HepG2 (cell line): ENCODE measurements at regions not wholly inside any gene's neighbourhood (a gene's known extent, or its start where the extent isn't known, plus 50 kb on each side); places are given as distances from the start of the nearest gene placed in this dataset.

Experiments used
- CREB1 ChIP-seq, 2 experiments: fragments of 450-650 bp in 1 of 2; IDR thresholded peaks; 2 replicates each; pipeline ENCODE4 v1.6.1; 2016 to 2017; ENCODE audit warnings: control low read depth in 1 of 2, mild to moderate bottlenecking in 1 of 2, missing compliant biosample characterization in 1 of 2, missing genetic modification characterization in 1 of 2
- FOXJ3 ChIP-seq: sonication (generic); formaldehyde crosslinking; IDR thresholded peaks from 2 replicates; pipeline ENCODE4 v1.4.0; 2020; ENCODE audit warnings: missing genetic modification reagents, mild to moderate bottlenecking, borderline replicate concordance
- KDM5B ChIP-seq: sonication (generic); formaldehyde crosslinking; IDR thresholded peaks from 2 replicates; pipeline ENCODE4 v1.4.0; 2020; ENCODE audit warnings: missing genetic modification reagents, mild to moderate bottlenecking, borderline replicate concordance
- MAF1 ChIP-seq: sonication (generic); formaldehyde crosslinking; IDR thresholded peaks from 2 replicates; pipeline ENCODE4 v1.5.0; 2020; ENCODE audit warnings: missing genetic modification reagents, borderline replicate concordance
- MYNN ChIP-seq: sonication (generic); formaldehyde crosslinking; IDR thresholded peaks from 2 replicates; pipeline ENCODE4 v1.4.0; 2020; ENCODE audit warnings: mild to moderate bottlenecking, low read depth, missing genetic modification reagents
- PTBP1 ChIP-seq: fragments of 200-400 bp; formaldehyde crosslinking; IDR thresholded peaks from 2 replicates; pipeline ENCODE4 v1.6.1; 2018; ENCODE audit warnings: low read length, low read depth; ENCODE audit not compliant: poor library complexity, severe bottlenecking
- RARA ChIP-seq: IDR thresholded peaks from 2 replicates; pipeline ENCODE4 v1.6.1; 2016; ENCODE audit warnings: missing genetic modification reagents, missing compliant biosample characterization
- SRF ChIP-seq: IDR thresholded peaks from 2 replicates; pipeline ENCODE4 v1.6.1; 2011; ENCODE audit warnings: mild to moderate bottlenecking, low read depth, low read length, moderate library complexity
- ZFP36 ChIP-seq: fragments of 150-350 bp; IDR thresholded peaks from 2 replicates; pipeline ENCODE4 v1.6.1; 2018; ENCODE audit warnings: borderline replicate concordance, low read length, low read depth; ENCODE audit not compliant: partially characterized antibody
- ZFP41 ChIP-seq: sonication (generic); formaldehyde crosslinking; IDR thresholded peaks from 2 replicates; pipeline ENCODE4 v1.4.0; 2020; ENCODE audit warnings: mild to moderate bottlenecking, missing genetic modification reagents, borderline replicate concordance
- ZNF44 ChIP-seq: sonication (generic); formaldehyde crosslinking; IDR thresholded peaks from 2 replicates; pipeline ENCODE4 v1.5.1; 2020; ENCODE audit warnings: mild to moderate bottlenecking, missing genetic modification reagents
- TF ChIP-seq, protein P1 (sequence below): sonication (generic); formaldehyde crosslinking; IDR thresholded peaks from 2 replicates; pipeline ENCODE4 v1.8.1; 2023; ENCODE audit warnings: mild to moderate bottlenecking, moderate library complexity, missing genetic modification reagents
- TF ChIP-seq, protein P2 (sequence below): sonication (generic); formaldehyde crosslinking; IDR thresholded peaks from 2 replicates; pipeline ENCODE4 v1.5.0; 2020; ENCODE audit warnings: missing genetic modification reagents
- TF ChIP-seq, protein P3 (sequence below): IDR thresholded peaks from 2 replicates; pipeline ENCODE4 v1.6.1; 2016; ENCODE audit warnings: low read depth
- TF ChIP-seq, protein P4 (sequence below): sonication (generic); formaldehyde crosslinking; IDR thresholded peaks from 2 replicates; pipeline ENCODE4 v1.4.0; 2020; ENCODE audit warnings: missing genetic modification reagents, borderline replicate concordance
- TF ChIP-seq, protein P5 (sequence below): sonication (generic); formaldehyde crosslinking; IDR thresholded peaks from 2 replicates; pipeline ENCODE4 v1.4.0; 2020; ENCODE audit warnings: mild to moderate bottlenecking, low read depth, missing genetic modification reagents
- TF ChIP-seq, protein P6 (sequence below): sonication (generic); formaldehyde crosslinking; IDR thresholded peaks from 2 replicates; pipeline ENCODE4 v1.4.0; 2020; ENCODE audit warnings: missing genetic modification reagents, borderline replicate concordance

DNA sequence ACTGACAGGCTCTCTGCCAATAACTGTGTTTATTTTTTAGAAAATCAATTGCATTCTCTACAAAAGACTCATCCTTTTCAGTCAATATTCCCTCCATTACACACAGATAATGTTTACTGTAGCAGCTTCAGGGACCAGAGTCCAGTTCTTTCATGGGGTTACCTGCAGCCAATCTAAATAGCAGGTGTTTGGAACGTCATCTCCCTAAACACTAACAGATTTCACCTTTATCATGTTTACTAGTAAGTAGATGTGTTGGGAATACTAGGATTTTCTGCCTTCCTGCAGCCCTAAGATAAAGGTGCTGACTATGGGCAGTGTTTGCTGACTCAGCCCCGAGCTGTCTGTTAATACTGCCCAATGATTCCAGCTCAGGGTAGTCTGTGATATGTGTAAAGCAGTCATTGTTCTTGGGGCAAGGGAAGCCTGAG, 447.0 kb downstream of the KIF4B start (continued):
- TF ChIP-seq, protein P1, sequence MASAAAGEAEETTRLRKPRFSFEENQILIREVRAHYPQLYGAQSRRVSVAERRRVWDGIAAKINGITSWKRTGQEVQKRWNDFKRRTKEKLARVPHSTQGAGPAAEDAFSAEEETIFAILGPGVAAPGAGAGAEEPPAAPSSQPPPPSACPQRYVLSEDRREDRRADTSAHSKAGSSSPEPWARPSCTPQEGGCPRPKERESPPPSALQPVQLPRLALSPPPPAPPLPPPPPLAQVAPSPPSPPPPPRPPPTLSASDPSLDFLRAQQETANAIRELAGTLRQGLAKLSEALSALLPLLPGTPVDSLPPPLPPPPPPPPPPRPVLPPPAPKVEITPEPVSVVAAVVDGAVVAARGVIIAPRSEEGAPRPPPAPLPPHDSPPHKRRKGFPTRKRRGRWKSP: no peak
- TF ChIP-seq ZFP41 (no peak), PTBP1 (no peak), FOXJ3 (CRISPR knock-in tag) (peak; percentile 94; the same call in 1 of the 2 replicates), ZNF44 (CRISPR knock-in tag) (no peak), MAF1 (no peak), ZFP36 (no peak), CREB1 (IDR thresholded peaks at IDR 0.05) (peak; percentile 42), CREB1 (CRISPR knock-in tag; IDR thresholded peaks at IDR 0.05) (peak; percentile 93), SRF (no peak), KDM5B (CRISPR knock-in tag) (no peak), MYNN (CRISPR knock-in tag) (no peak), RARA (CRISPR knock-in tag) (peak; percentile 81)
- TF ChIP-seq, protein P2, sequence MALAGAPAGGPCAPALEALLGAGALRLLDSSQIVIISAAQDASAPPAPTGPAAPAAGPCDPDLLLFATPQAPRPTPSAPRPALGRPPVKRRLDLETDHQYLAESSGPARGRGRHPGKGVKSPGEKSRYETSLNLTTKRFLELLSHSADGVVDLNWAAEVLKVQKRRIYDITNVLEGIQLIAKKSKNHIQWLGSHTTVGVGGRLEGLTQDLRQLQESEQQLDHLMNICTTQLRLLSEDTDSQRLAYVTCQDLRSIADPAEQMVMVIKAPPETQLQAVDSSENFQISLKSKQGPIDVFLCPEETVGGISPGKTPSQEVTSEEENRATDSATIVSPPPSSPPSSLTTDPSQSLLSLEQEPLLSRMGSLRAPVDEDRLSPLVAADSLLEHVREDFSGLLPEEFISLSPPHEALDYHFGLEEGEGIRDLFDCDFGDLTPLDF (CRISPR knock-in tag): no peak
- TF ChIP-seq, protein P3, sequence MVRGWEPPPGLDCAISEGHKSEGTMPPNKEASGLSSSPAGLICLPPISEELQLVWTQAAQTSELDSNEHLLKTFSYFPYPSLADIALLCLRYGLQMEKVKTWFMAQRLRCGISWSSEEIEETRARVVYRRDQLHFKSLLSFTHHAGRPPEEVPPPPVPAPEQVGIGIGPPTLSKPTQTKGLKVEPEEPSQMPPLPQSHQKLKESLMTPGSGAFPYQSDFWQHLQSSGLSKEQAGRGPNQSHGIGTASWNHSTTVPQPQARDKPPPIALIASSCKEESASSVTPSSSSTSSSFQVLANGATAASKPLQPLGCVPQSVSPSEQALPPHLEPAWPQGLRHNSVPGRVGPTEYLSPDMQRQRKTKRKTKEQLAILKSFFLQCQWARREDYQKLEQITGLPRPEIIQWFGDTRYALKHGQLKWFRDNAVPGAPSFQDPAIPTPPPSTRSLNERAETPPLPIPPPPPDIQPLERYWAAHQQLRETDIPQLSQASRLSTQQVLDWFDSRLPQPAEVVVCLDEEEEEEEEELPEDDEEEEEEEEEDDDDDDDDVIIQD (CRISPR knock-in tag): peak; percentile 78; the same call in 1 of the 2 replicates
- TF ChIP-seq, protein P4, sequence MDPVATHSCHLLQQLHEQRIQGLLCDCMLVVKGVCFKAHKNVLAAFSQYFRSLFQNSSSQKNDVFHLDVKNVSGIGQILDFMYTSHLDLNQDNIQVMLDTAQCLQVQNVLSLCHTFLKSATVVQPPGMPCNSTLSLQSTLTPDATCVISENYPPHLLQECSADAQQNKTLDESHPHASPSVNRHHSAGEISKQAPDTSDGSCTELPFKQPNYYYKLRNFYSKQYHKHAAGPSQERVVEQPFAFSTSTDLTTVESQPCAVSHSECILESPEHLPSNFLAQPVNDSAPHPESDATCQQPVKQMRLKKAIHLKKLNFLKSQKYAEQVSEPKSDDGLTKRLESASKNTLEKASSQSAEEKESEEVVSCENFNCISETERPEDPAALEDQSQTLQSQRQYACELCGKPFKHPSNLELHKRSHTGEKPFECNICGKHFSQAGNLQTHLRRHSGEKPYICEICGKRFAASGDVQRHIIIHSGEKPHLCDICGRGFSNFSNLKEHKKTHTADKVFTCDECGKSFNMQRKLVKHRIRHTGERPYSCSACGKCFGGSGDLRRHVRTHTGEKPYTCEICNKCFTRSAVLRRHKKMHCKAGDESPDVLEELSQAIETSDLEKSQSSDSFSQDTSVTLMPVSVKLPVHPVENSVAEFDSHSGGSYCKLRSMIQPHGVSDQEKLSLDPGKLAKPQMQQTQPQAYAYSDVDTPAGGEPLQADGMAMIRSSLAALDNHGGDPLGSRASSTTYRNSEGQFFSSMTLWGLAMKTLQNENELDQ (CRISPR knock-in tag): no peak
- TF ChIP-seq, protein P5, sequence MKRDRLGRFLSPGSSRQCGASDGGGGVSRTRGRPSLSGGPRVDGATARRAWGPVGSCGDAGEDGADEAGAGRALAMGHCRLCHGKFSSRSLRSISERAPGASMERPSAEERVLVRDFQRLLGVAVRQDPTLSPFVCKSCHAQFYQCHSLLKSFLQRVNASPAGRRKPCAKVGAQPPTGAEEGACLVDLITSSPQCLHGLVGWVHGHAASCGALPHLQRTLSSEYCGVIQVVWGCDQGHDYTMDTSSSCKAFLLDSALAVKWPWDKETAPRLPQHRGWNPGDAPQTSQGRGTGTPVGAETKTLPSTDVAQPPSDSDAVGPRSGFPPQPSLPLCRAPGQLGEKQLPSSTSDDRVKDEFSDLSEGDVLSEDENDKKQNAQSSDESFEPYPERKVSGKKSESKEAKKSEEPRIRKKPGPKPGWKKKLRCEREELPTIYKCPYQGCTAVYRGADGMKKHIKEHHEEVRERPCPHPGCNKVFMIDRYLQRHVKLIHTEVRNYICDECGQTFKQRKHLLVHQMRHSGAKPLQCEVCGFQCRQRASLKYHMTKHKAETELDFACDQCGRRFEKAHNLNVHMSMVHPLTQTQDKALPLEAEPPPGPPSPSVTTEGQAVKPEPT (CRISPR knock-in tag): no peak
- TF ChIP-seq, protein P6, sequence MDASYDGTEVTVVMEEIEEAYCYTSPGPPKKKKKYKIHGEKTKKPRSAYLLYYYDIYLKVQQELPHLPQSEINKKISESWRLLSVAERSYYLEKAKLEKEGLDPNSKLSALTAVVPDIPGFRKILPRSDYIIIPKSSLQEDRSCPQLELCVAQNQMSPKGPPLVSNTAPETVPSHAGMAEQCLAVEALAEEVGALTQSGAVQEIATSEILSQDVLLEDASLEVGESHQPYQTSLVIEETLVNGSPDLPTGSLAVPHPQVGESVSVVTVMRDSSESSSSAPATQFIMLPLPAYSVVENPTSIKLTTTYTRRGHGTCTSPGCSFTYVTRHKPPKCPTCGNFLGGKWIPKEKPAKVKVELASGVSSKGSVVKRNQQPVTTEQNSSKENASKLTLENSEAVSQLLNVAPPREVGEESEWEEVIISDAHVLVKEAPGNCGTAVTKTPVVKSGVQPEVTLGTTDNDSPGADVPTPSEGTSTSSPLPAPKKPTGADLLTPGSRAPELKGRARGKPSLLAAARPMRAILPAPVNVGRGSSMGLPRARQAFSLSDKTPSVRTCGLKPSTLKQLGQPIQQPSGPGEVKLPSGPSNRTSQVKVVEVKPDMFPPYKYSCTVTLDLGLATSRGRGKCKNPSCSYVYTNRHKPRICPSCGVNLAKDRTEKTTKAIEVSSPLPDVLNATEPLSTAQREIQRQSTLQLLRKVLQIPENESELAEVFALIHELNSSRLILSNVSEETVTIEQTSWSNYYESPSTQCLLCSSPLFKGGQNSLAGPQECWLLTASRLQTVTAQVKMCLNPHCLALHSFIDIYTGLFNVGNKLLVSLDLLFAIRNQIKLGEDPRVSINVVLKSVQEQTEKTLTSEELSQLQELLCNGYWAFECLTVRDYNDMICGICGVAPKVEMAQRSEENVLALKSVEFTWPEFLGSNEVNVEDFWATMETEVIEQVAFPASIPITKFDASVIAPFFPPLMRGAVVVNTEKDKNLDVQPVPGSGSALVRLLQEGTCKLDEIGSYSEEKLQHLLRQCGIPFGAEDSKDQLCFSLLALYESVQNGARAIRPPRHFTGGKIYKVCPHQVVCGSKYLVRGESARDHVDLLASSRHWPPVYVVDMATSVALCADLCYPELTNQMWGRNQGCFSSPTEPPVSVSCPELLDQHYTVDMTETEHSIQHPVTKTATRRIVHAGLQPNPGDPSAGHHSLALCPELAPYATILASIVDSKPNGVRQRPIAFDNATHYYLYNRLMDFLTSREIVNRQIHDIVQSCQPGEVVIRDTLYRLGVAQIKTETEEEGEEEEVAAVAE (CRISPR knock-in tag): peak; percentile 62
